GM12891 (cell line): ENCODE measurements at regions not wholly inside any gene's neighbourhood (a gene's known extent, or its start where the extent isn't known, plus 50 kb on each side); places are given as distances from the start of the nearest gene placed in this dataset.

ENCODE experiments used
- PAX5 ChIP-seq: IDR thresholded peaks from 2 replicates; pipeline ENCODE4 v1.6.1; 2011; ENCODE audit warnings: low read length, moderate library complexity, mild to moderate bottlenecking; ENCODE audit not compliant: insufficient read depth, severe bottlenecking
- POLR2A ChIP-seq: IDR thresholded peaks from 2 replicates; pipeline ENCODE4 v1.6.1; 2011; ENCODE audit warnings: low read depth, low read length, control low read depth
- POLR2AphosphoS5 ChIP-seq: IDR thresholded peaks from 2 replicates; pipeline ENCODE4 v1.6.1; 2011; ENCODE audit warnings: low read depth, low read length, control low read depth
- POU2F2 ChIP-seq: IDR thresholded peaks from 2 replicates; pipeline ENCODE4 v1.6.1; 2011; ENCODE audit warnings: low read depth, mild to moderate bottlenecking, control low read depth, low read length, moderate library complexity
- SPI1 ChIP-seq: IDR thresholded peaks from 2 replicates; pipeline ENCODE4 v1.6.1; 2011; ENCODE audit warnings: low read depth, low read length, control low read depth
- TAF1 ChIP-seq: IDR thresholded peaks from 2 replicates; pipeline ENCODE4 v1.6.1; 2011; ENCODE audit warnings: low read depth, low read length, control low read depth

DNA sequence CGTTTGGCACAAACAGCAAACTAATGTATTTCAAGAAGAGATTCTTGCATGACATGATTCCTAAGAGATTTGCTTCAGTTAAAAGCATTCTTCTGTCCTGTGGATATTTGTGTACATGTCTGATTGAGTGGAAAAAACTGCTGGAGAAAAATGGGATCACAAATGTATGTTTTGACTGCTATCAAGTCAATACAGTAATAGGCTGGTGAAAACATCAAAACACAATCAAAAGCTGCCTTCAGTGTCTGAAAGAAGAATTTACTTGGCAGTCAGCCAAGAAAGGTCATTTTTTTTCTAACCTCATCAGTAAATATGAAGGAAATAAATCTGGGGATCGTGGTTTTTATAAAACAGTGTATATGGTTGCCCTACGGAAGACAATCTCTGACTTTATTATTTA is 1214.8 kb downstream of the NSUN3 start:
- TF ChIP-seq POLR2AphosphoS5 (no peak), POLR2A (no peak), TAF1 (no peak), PAX5 (no peak), SPI1 (no peak), POU2F2 (no peak)
